IMR-90 (cell line): ENCODE measurements at regions not wholly inside any gene's neighbourhood (a gene's known extent, or its start where the extent isn't known, plus 50 kb on each side); places are given as distances from the start of the nearest gene placed in this dataset.

Source experiments
- ATAC-seq: fragments of 200-7000 bp; cut with Tn5 transposase; 2 replicates; pipeline ENCODE4 v1.9.1; 2020; ENCODE audit warnings: low read depth, mild to moderate bottlenecking, moderate library complexity
- BruUV-seq: library from RNA; stranded (reverse); fragments of 400-500 nt; replicated peaks from 2 replicates; lab custom pipeline; 2021; lab: Mats Ljungman, UMichigan
- CTCF ChIA-PET: fragments of 300-600 bp; formaldehyde crosslinking; extraction: SDS; loops from one replicate; lab custom pipeline; 2021; ENCODE audit warnings: antibody characterized with exemption; lab: Yijun Ruan, JAX
- POLR2A ChIA-PET: fragments of 300-600 bp; sonication (Branson Sonifier 250); formaldehyde crosslinking; loops from one replicate; lab custom pipeline; 2022; ENCODE audit warnings: antibody characterized with exemption; ENCODE audit not compliant: unreplicated experiment; lab: Charles Lee
- DNase-seq: peaks from one replicate; pipeline ENCODE4 v3.0.0; 2013
- H2AFZ ChIP-seq: replicated peaks from 2 replicates; pipeline ENCODE3; 2013; ENCODE audit warnings: low read length, mild to moderate bottlenecking; ENCODE audit not compliant: poor library complexity
- H2AK5ac ChIP-seq: 2 replicates; pipeline ENCODE4 v1.6.1; 2013; ENCODE audit warnings: low read depth, low read length, inconsistent platforms
- H2AK9ac ChIP-seq: replicated peaks from 2 replicates; pipeline ENCODE3; 2013; ENCODE audit warnings: mild to moderate bottlenecking, low read depth, low read length, moderate library complexity; ENCODE audit not compliant: poor library complexity
- H2BK120ac ChIP-seq: 2 replicates; pipeline ENCODE4 v1.6.1; 2013; ENCODE audit warnings: low read depth, low read length, inconsistent platforms
- H2BK15ac ChIP-seq: 3 replicates; pipeline ENCODE4 v1.6.1; 2013; ENCODE audit warnings: low read depth, low read length, inconsistent platforms
- H2BK20ac ChIP-seq: 2 replicates; pipeline ENCODE4 v1.6.1; 2013; ENCODE audit warnings: low read depth, mild to moderate bottlenecking, inconsistent platforms, low read length, moderate library complexity
- H2BK5ac ChIP-seq: 2 replicates; pipeline ENCODE4 v1.6.1; 2013; ENCODE audit warnings: mild to moderate bottlenecking, low read depth, low read length, inconsistent platforms; ENCODE audit not compliant: poor library complexity, severe bottlenecking
- H3K14ac ChIP-seq: replicated peaks from 2 replicates; pipeline ENCODE4 v1.6.1; 2013; ENCODE audit warnings: low read depth, low read length, inconsistent platforms
- H3K18ac ChIP-seq: 2 replicates; pipeline ENCODE4 v1.6.1; 2013; ENCODE audit warnings: low read depth, low read length, control low read depth
- H3K23ac ChIP-seq: 2 replicates; pipeline ENCODE4 v1.6.1; 2013; ENCODE audit warnings: low read depth, low read length, inconsistent platforms
- H3K27ac ChIP-seq: 2 replicates; pipeline ENCODE4 v1.5.1; 2013; ENCODE audit warnings: mild to moderate bottlenecking, control low read depth, low read length; ENCODE audit not compliant: insufficient read depth
- H3K27me3 ChIP-seq: 2 replicates; pipeline ENCODE4 v1.6.1; 2013; ENCODE audit warnings: low read length; ENCODE audit not compliant: control insufficient read depth, insufficient read depth
- H3K36me3 ChIP-seq: 2 replicates; pipeline ENCODE4 v1.6.1; 2013; ENCODE audit warnings: low read length, mixed read lengths; ENCODE audit not compliant: control insufficient read depth, insufficient read depth
- H3K4ac ChIP-seq: 2 replicates; pipeline ENCODE4 v1.6.1; 2013; ENCODE audit warnings: low read depth, low read length, inconsistent platforms
- H3K4me1 ChIP-seq: 2 replicates; pipeline ENCODE4 v1.6.1; 2013; ENCODE audit warnings: low read length, mixed read lengths; ENCODE audit not compliant: control insufficient read depth, insufficient read depth
- H3K4me2 ChIP-seq: 2 replicates; pipeline ENCODE4 v1.6.1; 2013; ENCODE audit warnings: low read depth, mild to moderate bottlenecking, control low read depth, low read length, moderate library complexity
- H3K4me3 ChIP-seq: 2 replicates; pipeline ENCODE4 v1.5.1; 2013; ENCODE audit warnings: low read depth, mild to moderate bottlenecking, control low read depth, low read length, moderate library complexity; ENCODE audit not compliant: insufficient read depth
- H3K56ac ChIP-seq: 2 replicates; pipeline ENCODE4 v1.6.1; 2013; ENCODE audit warnings: low read length, inconsistent platforms; ENCODE audit not compliant: insufficient read depth; ENCODE audit errors: extremely low read depth
- H3K79me1 ChIP-seq, 2 experiments: 2 replicates each; pipeline ENCODE4 v1.6.1; 2013; ENCODE audit warnings: low read length in 2 of 2, inconsistent platforms in 1 of 2, low read depth in 1 of 2
- H3K9ac ChIP-seq: 2 replicates; pipeline ENCODE4 v1.6.1; 2013; ENCODE audit warnings: low read depth, low read length, control low read depth
- H3K9me1 ChIP-seq: 2 replicates; pipeline ENCODE4 v1.6.1; 2013; ENCODE audit warnings: low read length, inconsistent platforms; ENCODE audit not compliant: insufficient read depth
- H3K9me3 ChIP-seq: 2 replicates; pipeline ENCODE4 v1.6.1; 2013; ENCODE audit warnings: low read length; ENCODE audit not compliant: control insufficient read depth, insufficient read depth
- H4K20me1 ChIP-seq: 2 replicates; pipeline ENCODE4 v1.6.1; 2013; ENCODE audit warnings: low read length, inconsistent platforms; ENCODE audit not compliant: insufficient read depth
- H4K5ac ChIP-seq: 2 replicates; pipeline ENCODE4 v1.6.1; 2013; ENCODE audit warnings: mild to moderate bottlenecking, low read depth, low read length, control low read depth
- H4K8ac ChIP-seq, 2 experiments: 2 replicates each; pipeline ENCODE4 v1.6.1; 2013; ENCODE audit warnings: low read depth in 2 of 2, low read length in 2 of 2, control low read depth in 1 of 2, inconsistent platforms in 1 of 2
- H4K91ac ChIP-seq: 2 replicates; pipeline ENCODE4 v1.6.1; 2013; ENCODE audit warnings: low read depth, low read length, inconsistent platforms; ENCODE audit not compliant: insufficient read depth
- CEBPB ChIP-seq: IDR thresholded peaks from 2 replicates; pipeline ENCODE4 v1.6.1; 2012; ENCODE audit warnings: low read depth, low read length, improper control_type of control experiment
- CHD1 ChIP-seq: IDR thresholded peaks from 2 replicates; pipeline ENCODE4 v1.6.1; 2012; ENCODE audit warnings: low read depth, low read length, improper control_type of control experiment
- MXI1 ChIP-seq: IDR thresholded peaks from 2 replicates; pipeline ENCODE4 v1.6.1; 2012; ENCODE audit warnings: low read depth, mild to moderate bottlenecking, low read length, moderate library complexity, borderline replicate concordance
- WGBS, 2 experiments: methylation state at CpG; one replicate each; pipeline versions ENCODE4 v1.1.5 to v1.1.7; 2013; ENCODE audit warnings: missing lambda C conversion rate in 2 of 2; ENCODE audit not compliant: insufficient read length in 1 of 2; ENCODE audit errors: extremely low coverage in 2 of 2; 5-methylcytosine and 5-hydroxymethylcytosine counted together
- dilution Hi-C: fragments of 300-500 bp; cut with HindIII; formaldehyde crosslinking; loops from one replicate; pipeline ENCODE4 v1.14.3; 2018; ENCODE audit warnings: low sequenced_read_pairs; ENCODE audit not compliant: unreplicated experiment
- in situ Hi-C: fragments of 300-500 bp; cut with MboI; formaldehyde crosslinking; loops from 3 replicates; pipeline ENCODE4 v1.14.3; 2019; ENCODE audit warnings: low sequenced_read_pairs, inconsistent platforms, mixed read lengths
- intact Hi-C: fragments of 100-400 bp; cut with micrococcal nuclease; formaldehyde crosslinking; loops from 2 replicates; pipeline ENCODE4 v1.10.0; 2022

GRCh38 chr4:149141391-149141790, 674.3 kb downstream of the IQCM start:
- Histone ChIP-seq H4K8ac (no peak overlapping the region), H3K79me1 (no peaks in the 10 kb centered on the region), H3K18ac (peak overlapping the region; percentile 38; the same call in 1 of the 2 replicates), H2BK20ac (no peak overlapping the region), H3K9ac (no peak overlapping the region), H3K14ac (no peak overlapping the region), H3K4me3 (no peak overlapping the region), H4K20me1 (no peaks in the 10 kb centered on the region), H2BK15ac (no peak overlapping the region; the same call in 2 of the 3 replicates), H3K4me1 (peaks cover 8% of the 10 kb centered on the region; the same call in 1 of the 2 replicates), H4K5ac (peak overlapping the region; percentile 27; the same call in 1 of the 2 replicates), H3K4me2 (no peak overlapping the region), H3K27ac (no peak overlapping the region), H3K56ac (no peak overlapping the region), H2AFZ (no peak overlapping the region), H2BK120ac (no peak overlapping the region), H3K9me3 (no peaks in the 10 kb centered on the region), H3K27me3 (no peaks in the 10 kb centered on the region), H3K36me3 (no peaks in the 10 kb centered on the region), H3K9me1 (no peaks in the 10 kb centered on the region), H2BK5ac (no peak overlapping the region), H3K23ac (no peak overlapping the region), H2AK5ac (no peak overlapping the region), H4K91ac (no peak overlapping the region), H2AK9ac (no peak overlapping the region), H3K4ac (no peak overlapping the region)
- POLR2A ChIA-PET, result no interaction called here
- DNase-seq, result peak; percentile 31
- no TSS peak for BruUV-seq
- TF ChIP-seq MXI1 (no peak), CEBPB (no peak), CHD1 (no peak)
- in situ Hi-C loops, result no loop called here
- CTCF ChIA-PET, result no interaction called here
- no peak for ATAC-seq
- WGBS, 2 experiments, result no CpG with 5 or more reads among the region's 2 CpGs
- dilution Hi-C loops, result no loop called here
- intact Hi-C loops, result no loop called here
